HL-60 (cell line): ENCODE measurements at regions not wholly inside any gene's neighbourhood (a gene's known extent, or its start where the extent isn't known, plus 50 kb on each side); places are given as distances from the start of the nearest gene placed in this dataset.

Experiments used
- CTCF ChIP-seq: IDR thresholded peaks from one replicate; pipeline ENCODE4 v1.5.1; 2011; ENCODE audit warnings: low read length, control low read depth, inconsistent platforms; ENCODE audit not compliant: insufficient read depth
- POLR2AphosphoS5 ChIP-seq: IDR thresholded peaks from 2 replicates; pipeline ENCODE4 v1.6.1; 2012; ENCODE audit warnings: low read depth
- REST ChIP-seq: IDR thresholded peaks from 2 replicates; pipeline ENCODE4 v1.6.1; 2012; ENCODE audit warnings: low read depth; ENCODE audit not compliant: insufficient replicate concordance
- SPI1 ChIP-seq: IDR thresholded peaks from 2 replicates; pipeline ENCODE4 v1.6.1; 2012; ENCODE audit warnings: low read depth, mild to moderate bottlenecking, borderline replicate concordance

GRCh38 chr2:177118636-177119035 lies 94.0 kb upstream of the HNRNPA3 start:
- TF ChIP-seq REST (no peak), CTCF (no peak), POLR2AphosphoS5 (no peak), SPI1 (no peak)
